ENCODE measurements at regions not wholly inside any gene's neighbourhood (a gene's known extent, or its start where the extent isn't known, plus 50 kb on each side); places are given as distances from the start of the nearest gene placed in this dataset.

DNA sequence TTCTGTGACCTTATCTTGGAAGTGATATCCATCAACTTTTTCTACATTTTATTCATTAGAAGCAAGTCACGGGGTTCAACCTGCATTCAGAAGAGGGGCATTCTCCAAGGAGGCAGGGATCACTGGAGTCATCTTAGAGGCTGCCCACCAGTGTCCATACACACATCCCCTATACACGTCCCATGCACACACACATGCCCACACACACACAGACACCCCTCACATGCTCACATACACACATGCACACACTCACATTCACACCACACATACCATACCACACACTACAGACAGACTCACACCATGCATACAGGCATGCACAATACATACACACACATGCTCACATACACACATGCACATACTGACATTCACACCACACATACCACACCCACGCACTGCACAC lies 884.7 kb downstream of the TBC1D22A start:
- TF ChIP-seq, protein P1, sequence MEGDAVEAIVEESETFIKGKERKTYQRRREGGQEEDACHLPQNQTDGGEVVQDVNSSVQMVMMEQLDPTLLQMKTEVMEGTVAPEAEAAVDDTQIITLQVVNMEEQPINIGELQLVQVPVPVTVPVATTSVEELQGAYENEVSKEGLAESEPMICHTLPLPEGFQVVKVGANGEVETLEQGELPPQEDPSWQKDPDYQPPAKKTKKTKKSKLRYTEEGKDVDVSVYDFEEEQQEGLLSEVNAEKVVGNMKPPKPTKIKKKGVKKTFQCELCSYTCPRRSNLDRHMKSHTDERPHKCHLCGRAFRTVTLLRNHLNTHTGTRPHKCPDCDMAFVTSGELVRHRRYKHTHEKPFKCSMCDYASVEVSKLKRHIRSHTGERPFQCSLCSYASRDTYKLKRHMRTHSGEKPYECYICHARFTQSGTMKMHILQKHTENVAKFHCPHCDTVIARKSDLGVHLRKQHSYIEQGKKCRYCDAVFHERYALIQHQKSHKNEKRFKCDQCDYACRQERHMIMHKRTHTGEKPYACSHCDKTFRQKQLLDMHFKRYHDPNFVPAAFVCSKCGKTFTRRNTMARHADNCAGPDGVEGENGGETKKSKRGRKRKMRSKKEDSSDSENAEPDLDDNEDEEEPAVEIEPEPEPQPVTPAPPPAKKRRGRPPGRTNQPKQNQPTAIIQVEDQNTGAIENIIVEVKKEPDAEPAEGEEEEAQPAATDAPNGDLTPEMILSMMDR (IDR thresholded peaks at IDR 0.05; ENCODE audit: extremely low read depth, missing control alignments): no peak
- no peak for DNase-seq (ENCODE audit: low spot score)

GRCh38 chr22:47645923-47646322 lies 883.5 kb downstream of the TBC1D22A start:
- TF ChIP-seq, protein P1 (IDR thresholded peaks at IDR 0.05; ENCODE audit: extremely low read depth, missing control alignments): no peak
- no peak for DNase-seq (ENCODE audit: low spot score)

GRCh38 chr22:47645450-47645914 lies 883.0 kb downstream of the TBC1D22A start:
- no peak for DNase-seq (ENCODE audit: low spot score)
- TF ChIP-seq, protein P1 (IDR thresholded peaks at IDR 0.05; ENCODE audit: extremely low read depth, missing control alignments): no peak

- DNase-seq (ENCODE audit: low spot score): no peak
- TF ChIP-seq, protein P1 (IDR thresholded peaks at IDR 0.05; ENCODE audit: extremely low read depth, missing control alignments): no peak
Observed at GRCh38 chr22:47634347-47634746, 871.9 kb downstream of the TBC1D22A start.

GRCh38 chr22:47633111-47633510 lies 870.7 kb downstream of the TBC1D22A start:
- TF ChIP-seq, protein P1 (IDR thresholded peaks at IDR 0.05; ENCODE audit: extremely low read depth, missing control alignments): no peak
- DNase-seq (ENCODE audit: low spot score): no peak

GRCh38 chr22:47632701-47633100 lies 870.3 kb downstream of the TBC1D22A start:
- DNase-seq (ENCODE audit: low spot score): no peak

GRCh38 chr22:47631571-47632102 lies 869.2 kb downstream of the TBC1D22A start:
- TF ChIP-seq, protein P1 (IDR thresholded peaks at IDR 0.05; ENCODE audit: extremely low read depth, missing control alignments): no peak
- no peak for DNase-seq (ENCODE audit: low spot score)

More at GRCh38 chr22:47632701-47633100, 870.3 kb downstream of the TBC1D22A start:
- TF ChIP-seq, protein P1 (IDR thresholded peaks at IDR 0.05; ENCODE audit: extremely low read depth, missing control alignments): no peak

Measured in GM20000 (cell line).